ENCODE measurements at regions not wholly inside any gene's neighbourhood (a gene's known extent, or its start where the extent isn't known, plus 50 kb on each side); places are given as distances from the start of the nearest gene placed in this dataset.

DNA sequence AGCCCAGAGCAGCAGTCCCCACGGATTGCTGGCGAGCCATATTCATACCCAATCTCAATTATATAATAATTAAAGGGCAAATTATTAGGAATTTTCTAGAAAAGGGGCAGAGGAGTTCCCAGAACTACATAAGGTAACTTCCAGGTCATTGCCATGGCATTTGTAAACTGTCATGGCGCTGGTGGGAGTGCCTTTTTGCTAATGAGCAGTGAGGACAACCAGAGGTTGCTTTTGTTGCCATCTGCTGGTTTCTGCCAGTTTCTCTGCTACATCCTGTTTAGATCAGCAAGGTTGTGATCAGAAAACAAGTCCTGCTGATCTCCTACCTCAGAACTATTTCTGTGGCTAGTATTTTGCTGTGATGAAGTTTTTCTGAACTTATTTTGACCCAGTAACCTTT, 159.8 kb upstream of the PIEZO2 start:
- H3K4me3 ChIP-seq, result no peak overlapping the region
- intact Hi-C loops (cut with DNase I), result loop anchor here in 2 of 10 donors (10.0 kb wide), 1 partner anchor 246 kb away; no protein-coding TSS in a partner anchor
- TF ChIP-seq, protein P1, sequence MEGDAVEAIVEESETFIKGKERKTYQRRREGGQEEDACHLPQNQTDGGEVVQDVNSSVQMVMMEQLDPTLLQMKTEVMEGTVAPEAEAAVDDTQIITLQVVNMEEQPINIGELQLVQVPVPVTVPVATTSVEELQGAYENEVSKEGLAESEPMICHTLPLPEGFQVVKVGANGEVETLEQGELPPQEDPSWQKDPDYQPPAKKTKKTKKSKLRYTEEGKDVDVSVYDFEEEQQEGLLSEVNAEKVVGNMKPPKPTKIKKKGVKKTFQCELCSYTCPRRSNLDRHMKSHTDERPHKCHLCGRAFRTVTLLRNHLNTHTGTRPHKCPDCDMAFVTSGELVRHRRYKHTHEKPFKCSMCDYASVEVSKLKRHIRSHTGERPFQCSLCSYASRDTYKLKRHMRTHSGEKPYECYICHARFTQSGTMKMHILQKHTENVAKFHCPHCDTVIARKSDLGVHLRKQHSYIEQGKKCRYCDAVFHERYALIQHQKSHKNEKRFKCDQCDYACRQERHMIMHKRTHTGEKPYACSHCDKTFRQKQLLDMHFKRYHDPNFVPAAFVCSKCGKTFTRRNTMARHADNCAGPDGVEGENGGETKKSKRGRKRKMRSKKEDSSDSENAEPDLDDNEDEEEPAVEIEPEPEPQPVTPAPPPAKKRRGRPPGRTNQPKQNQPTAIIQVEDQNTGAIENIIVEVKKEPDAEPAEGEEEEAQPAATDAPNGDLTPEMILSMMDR (IDR thresholded peaks at IDR 0.05), result no peak
- peaks cover 0 to 8% (median 0%) of the 10 kb centered on the region in 9 donors for H3K4me1 ChIP-seq
- H3K27ac ChIP-seq, result no peak overlapping the region
- no peak for ATAC-seq
- H3K9me3 ChIP-seq, result peaks cover 0 to 6% (median 0%) of the 10 kb centered on the region in 11 donors
- 91 to 93% methylated on average over 3 of the region's 3 CpGs for WGBS, 2 donors
- H3K27me3 ChIP-seq, result no peaks in the 10 kb centered on the region
- no peaks in the 10 kb centered on the region for H3K36me3 ChIP-seq
- DNase-seq, result no peak

DNA sequence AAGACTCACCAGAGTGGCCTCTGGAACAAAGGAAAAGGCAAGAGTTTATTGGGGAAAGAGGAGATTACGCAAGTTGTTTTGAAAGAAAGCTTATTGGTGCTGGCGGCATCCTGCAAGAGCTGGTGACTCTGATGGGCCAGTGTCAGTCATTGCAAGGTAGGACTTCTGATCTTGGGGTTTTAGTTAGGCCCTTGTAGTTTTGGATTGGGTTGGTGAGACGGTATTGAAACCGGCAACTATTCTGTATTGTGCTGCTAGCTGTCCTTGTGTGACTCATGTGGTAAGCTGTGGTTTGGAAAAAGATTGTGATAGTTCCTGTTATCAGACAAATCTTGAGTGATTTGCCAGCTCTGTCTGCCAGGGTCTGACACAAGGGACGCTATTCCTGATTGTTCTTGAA, 159.1 kb upstream of the PIEZO2 start:
- intact Hi-C loops (cut with DNase I), result loop anchor here in 2 of 10 donors (10.0 kb wide), 1 partner anchor 246 kb away; no protein-coding TSS in a partner anchor
- Histone ChIP-seq H3K4me1 (peaks cover 0 to 8% (median 0%) of the 10 kb centered on the region in 9 donors), H3K27ac (no peak overlapping the region), H3K27me3 (no peaks in the 10 kb centered on the region), H3K36me3 (no peaks in the 10 kb centered on the region), H3K4me3 (no peak overlapping the region), H3K9me3 (peaks cover 0 to 6% (median 0%) of the 10 kb centered on the region in 11 donors)
- ATAC-seq (no peak), DNase-seq (no peak)
- WGBS, 2 donors, result 77 to 87% methylated on average over 5 of the region's 5 CpGs
- TF ChIP-seq, protein P1 (IDR thresholded peaks at IDR 0.05), result no peak

DNA sequence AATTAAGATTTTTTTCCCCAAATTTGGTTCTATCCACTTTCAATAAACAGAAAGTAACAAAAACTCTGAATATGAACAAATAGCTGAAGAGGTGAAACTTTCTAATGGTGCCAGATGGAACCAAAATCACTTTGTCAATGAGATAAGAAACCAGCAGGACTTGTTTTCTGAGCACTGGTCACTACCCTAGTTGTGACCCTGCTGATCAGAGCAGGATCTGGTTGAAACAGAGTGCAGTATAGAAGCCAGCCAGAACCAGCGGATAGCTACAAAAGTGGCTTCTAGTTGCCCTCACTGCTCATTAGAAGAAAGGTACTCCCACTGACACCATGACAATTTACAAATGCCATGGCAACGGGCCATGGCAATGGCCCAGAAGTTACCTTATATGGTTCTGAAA, 158.3 kb upstream of the PIEZO2 start:
- DNase-seq (no peak), ATAC-seq (no peak)
- no peak overlapping the region for H3K4me3 ChIP-seq
- H3K27ac ChIP-seq, result no peak overlapping the region
- TF ChIP-seq, protein P1 (IDR thresholded peaks at IDR 0.05), result no peak
- 84% methylated on average over 2 of the region's 2 CpGs for WGBS, 2 donors
- H3K36me3 ChIP-seq, result no peaks in the 10 kb centered on the region
- H3K27me3 ChIP-seq, result no peaks in the 10 kb centered on the region
- peaks cover 0 to 8% (median 0%) of the 10 kb centered on the region in 9 donors for H3K4me1 ChIP-seq
- H3K9me3 ChIP-seq, result peaks cover 0 to 11% (median 0%) of the 10 kb centered on the region in 11 donors
- intact Hi-C loops (cut with DNase I), result loop anchor here in 2 of 10 donors (10.0 kb wide), 1 partner anchor 247 kb away; no protein-coding TSS in a partner anchor

DNA sequence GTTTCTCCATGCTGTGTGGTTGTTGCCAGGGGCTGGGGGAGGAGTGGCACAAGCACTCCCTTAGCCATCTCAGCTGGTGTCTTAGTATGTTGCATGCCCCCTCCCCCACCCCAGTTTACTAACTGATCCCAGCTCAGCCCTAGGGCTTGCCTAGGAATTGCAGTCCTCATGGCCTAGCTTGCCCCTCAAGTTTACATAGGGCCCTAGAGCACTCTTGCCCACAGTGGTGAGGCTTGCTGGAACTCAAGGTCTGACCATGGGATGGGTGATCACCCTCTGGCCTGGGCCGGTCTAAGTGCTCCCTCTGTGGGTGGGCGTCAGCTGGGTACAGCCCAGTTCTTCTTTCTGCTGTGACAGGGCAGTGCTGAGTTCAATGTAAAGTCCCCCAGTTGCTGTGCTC, 156.1 kb upstream of the PIEZO2 start:
- TF ChIP-seq, protein P1 (IDR thresholded peaks at IDR 0.05), result no peak
- no peaks in the 10 kb centered on the region for H3K27me3 ChIP-seq
- ATAC-seq (no peak), DNase-seq (no peak)
- 79 to 84% methylated on average over 2 of the region's 2 CpGs for WGBS, 2 donors
- H3K36me3 ChIP-seq, result no peaks in the 10 kb centered on the region
- intact Hi-C loops (cut with DNase I), result loop anchor here in 2 of 10 donors (10.0 kb wide), 1 partner anchor 249 kb away; no protein-coding TSS in a partner anchor
- peaks cover 0 to 27% (median under 1%) of the 10 kb centered on the region in 11 donors for H3K9me3 ChIP-seq
- no peak overlapping the region for H3K4me3 ChIP-seq
- H3K4me1 ChIP-seq, result peaks cover 0 to 5% (median 0%) of the 10 kb centered on the region in 9 donors
- H3K27ac ChIP-seq, result no peak overlapping the region

All from heart right ventricle (tissue), 16 donors.